Colonic mucosa (tissue), 4 donors: ENCODE measurements at regions not wholly inside any gene's neighbourhood (a gene's known extent, or its start where the extent isn't known, plus 50 kb on each side); places are given as distances from the start of the nearest gene placed in this dataset.

Experiments
- DNase-seq: peaks from one replicate; pipeline ENCODE4 v3.0.0-alpha.2; 2020
- H3K27ac ChIP-seq: fragments of 200-600 bp; one replicate; pipeline ENCODE4 v1.8.0; 2021
- H3K27me3 ChIP-seq: fragments of 200-600 bp; one replicate; pipeline ENCODE4 v1.8.0; 2021
- H3K36me3 ChIP-seq: fragments of 200-600 bp; one replicate; pipeline ENCODE4 v1.8.0; 2021
- H3K4me1 ChIP-seq: fragments of 200-600 bp; one replicate; pipeline ENCODE4 v1.8.0; 2021; ENCODE audit warnings: mild to moderate bottlenecking
- H3K4me3 ChIP-seq: fragments of 200-600 bp; one replicate; pipeline ENCODE4 v1.8.0; 2021
- H3K9ac ChIP-seq, 2 donors: one replicate each; pipeline ENCODE4 v1.7.0; 2013; ENCODE audit warnings: control low read depth in 2 of 2, low read depth in 2 of 2, low read length in 2 of 2
- H3K9me3 ChIP-seq: fragments of 200-600 bp; one replicate; pipeline ENCODE4 v1.8.0; 2021
- intact Hi-C: fragments of 100-400 bp; cut with DNase I; formaldehyde crosslinking; loops from one replicate; pipeline ENCODE4 v1.14.1; 2022
- TF ChIP-seq, protein P1 (sequence below): fragments of 200-600 bp; IDR thresholded peaks from one replicate; pipeline ENCODE4 v1.8.0; 2022; ENCODE audit warnings: antibody characterized with exemption, mild to moderate bottlenecking
- donor health status: healthy.
- donor health status: DM: no; HTN: no; CAD: no.
- donor health status: DM: no; HTN: no; CAD: no.

DNA sequence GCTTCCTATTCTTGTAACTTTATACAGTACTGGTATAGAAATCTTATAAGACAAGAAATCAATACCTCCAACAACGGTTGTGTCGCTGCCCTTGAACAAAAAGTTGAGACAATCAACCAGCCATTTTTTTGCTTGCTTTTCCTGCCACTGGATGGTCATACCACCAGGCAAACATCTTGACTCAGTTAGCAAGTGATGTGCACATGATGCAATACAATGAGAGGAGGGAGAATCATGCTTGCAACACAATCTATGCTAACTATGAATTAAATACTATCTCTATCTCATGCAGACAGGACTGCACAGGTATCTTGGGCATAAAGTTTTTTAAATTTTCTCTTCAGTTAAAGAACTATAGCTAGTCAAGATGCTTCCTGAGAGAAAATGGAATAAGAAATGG lies 877.7 kb upstream of the CITED2 start:
- TF ChIP-seq, protein P1, sequence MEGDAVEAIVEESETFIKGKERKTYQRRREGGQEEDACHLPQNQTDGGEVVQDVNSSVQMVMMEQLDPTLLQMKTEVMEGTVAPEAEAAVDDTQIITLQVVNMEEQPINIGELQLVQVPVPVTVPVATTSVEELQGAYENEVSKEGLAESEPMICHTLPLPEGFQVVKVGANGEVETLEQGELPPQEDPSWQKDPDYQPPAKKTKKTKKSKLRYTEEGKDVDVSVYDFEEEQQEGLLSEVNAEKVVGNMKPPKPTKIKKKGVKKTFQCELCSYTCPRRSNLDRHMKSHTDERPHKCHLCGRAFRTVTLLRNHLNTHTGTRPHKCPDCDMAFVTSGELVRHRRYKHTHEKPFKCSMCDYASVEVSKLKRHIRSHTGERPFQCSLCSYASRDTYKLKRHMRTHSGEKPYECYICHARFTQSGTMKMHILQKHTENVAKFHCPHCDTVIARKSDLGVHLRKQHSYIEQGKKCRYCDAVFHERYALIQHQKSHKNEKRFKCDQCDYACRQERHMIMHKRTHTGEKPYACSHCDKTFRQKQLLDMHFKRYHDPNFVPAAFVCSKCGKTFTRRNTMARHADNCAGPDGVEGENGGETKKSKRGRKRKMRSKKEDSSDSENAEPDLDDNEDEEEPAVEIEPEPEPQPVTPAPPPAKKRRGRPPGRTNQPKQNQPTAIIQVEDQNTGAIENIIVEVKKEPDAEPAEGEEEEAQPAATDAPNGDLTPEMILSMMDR, result no peak
- H3K27me3 ChIP-seq, result no peaks in the 10 kb centered on the region
- H3K9ac ChIP-seq, result no peak overlapping the region
- H3K36me3 ChIP-seq, result no peaks in the 10 kb centered on the region
- no peaks in the 10 kb centered on the region for H3K4me1 ChIP-seq
- intact Hi-C loops, result no loop called here
- H3K4me3 ChIP-seq, result no peak overlapping the region
- DNase-seq, result no peak
- no peak overlapping the region for H3K27ac ChIP-seq
- no peaks in the 10 kb centered on the region for H3K9me3 ChIP-seq

DNA sequence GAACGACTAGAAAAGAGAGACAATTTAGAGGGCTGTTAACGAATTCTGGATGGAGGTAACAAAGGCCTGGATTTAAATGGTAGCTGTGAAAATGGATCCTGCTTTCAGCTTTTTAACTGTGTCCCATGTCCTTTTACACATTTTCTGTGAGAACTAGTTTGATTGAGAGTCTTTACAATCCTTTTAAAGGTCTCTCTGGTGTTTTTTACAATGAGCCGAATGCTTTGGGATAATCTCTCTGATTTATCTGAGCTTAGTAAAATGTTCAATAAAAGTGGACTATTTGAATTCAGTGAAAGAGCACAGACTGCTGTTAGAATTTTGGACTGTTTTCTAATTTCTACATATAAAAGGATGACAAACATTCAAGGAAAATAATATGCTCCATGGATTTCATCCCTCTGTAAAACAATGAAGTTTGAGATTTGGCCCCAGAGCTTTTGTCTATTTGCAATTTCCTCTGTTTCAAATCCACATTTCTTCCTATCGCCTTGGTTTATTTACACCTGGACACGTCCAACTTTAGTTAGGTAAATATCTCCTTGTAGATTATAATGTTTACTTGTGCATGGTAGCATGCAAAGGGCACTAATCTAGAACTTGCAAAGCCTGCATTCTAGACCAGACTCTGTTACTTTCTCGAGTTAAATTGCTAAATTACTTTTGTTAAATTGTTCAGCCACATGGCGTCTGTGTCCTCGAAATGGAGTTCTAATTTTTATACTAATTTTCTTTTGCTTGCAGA lies 871.0 kb upstream of the CITED2 start:
- TF ChIP-seq, protein P1, result no peak
- no peaks in the 10 kb centered on the region for H3K4me1 ChIP-seq

DNA sequence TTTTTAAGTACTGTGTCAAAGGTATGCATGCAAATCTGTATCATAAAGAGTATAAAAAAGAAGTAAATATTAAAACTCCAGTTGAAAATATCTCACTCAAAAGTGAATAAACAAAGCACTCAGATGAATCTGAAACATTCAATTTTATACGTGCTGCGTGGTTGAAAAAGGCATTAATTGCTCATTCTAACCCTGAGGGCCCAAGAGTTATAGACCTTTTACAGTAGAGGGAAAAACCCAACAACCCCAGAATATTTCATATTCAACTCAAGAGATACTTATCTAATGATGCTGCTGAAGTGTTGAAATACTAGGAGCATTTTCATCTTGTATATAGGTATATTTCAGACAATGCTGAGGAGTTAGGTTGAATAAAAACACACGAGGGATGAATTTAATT lies 862.8 kb upstream of the CITED2 start:
- intact Hi-C loops, result no loop called here
- no peak overlapping the region for H3K9ac ChIP-seq
- DNase-seq, result no peak
- H3K4me3 ChIP-seq, result no peak overlapping the region
- TF ChIP-seq, protein P1, result no peak
- no peak overlapping the region for H3K27ac ChIP-seq
- H3K36me3 ChIP-seq, result no peaks in the 10 kb centered on the region
- no peaks in the 10 kb centered on the region for H3K27me3 ChIP-seq
- H3K4me1 ChIP-seq, result no peaks in the 10 kb centered on the region
- no peaks in the 10 kb centered on the region for H3K9me3 ChIP-seq

More for the DNA sequence above, 871.0 kb upstream of the CITED2 start:
- intact Hi-C loops, result no loop called here
- Histone ChIP-seq H3K27me3 (no peaks in the 10 kb centered on the region), H3K9me3 (no peaks in the 10 kb centered on the region), H3K27ac (no peak overlapping the region), H3K9ac (no peak overlapping the region), H3K36me3 (no peaks in the 10 kb centered on the region), H3K4me3 (no peak overlapping the region)
- DNase-seq, result no peak

DNA sequence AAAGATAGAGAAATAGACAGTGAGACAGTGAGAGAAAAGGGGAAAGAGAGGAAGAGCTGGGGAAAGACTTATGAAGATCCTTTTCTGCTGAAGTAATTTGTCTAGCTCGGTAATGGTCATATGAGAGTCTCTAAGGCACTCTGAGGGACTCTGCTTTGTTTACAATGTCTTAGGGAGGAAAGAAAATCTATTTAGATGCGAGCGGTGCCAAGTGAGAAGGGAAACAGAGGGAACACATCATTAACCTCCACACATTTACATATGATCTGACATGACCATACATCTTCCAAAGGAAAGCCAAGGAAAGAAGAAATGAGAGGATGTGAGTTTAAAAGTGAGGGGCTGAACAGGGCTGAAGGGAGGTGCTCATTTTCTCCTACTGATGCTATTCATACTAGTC lies 862.3 kb upstream of the CITED2 start:
- no peaks in the 10 kb centered on the region for H3K36me3 ChIP-seq
- no peaks in the 10 kb centered on the region for H3K27me3 ChIP-seq
- intact Hi-C loops, result no loop called here
- H3K9ac ChIP-seq, result no peak overlapping the region
- no peak overlapping the region for H3K27ac ChIP-seq
- no peaks in the 10 kb centered on the region for H3K4me1 ChIP-seq
- H3K9me3 ChIP-seq, result no peaks in the 10 kb centered on the region
- TF ChIP-seq, protein P1, result no peak
- no peak for DNase-seq
- no peak overlapping the region for H3K4me3 ChIP-seq

DNA sequence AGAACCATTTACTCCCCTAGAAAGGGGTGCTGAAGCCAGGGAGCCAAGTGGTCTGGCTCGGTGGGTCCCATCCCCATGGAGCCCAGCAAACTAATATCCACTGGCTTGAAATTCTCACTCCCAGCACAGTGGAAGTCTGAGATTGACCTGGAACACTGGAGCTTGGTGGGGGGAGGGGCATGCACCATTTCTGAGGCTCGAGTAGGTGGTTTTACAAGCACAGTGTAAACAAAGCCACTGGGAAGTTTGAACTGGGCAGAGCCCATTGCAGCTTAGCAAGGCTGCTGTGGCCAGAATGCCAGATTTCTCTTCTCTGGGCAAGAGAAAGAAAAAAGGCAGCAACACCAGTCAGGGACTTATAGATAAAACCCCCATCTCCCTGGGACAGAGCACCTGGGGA lies 855.8 kb upstream of the CITED2 start:
- Histone ChIP-seq H3K27me3 (no peaks in the 10 kb centered on the region), H3K4me3 (no peak overlapping the region), H3K4me1 (no peaks in the 10 kb centered on the region), H3K9ac (no peak overlapping the region), H3K9me3 (no peaks in the 10 kb centered on the region), H3K36me3 (no peaks in the 10 kb centered on the region), H3K27ac (no peak overlapping the region)
- TF ChIP-seq, protein P1, result no peak
- intact Hi-C loops, result no loop called here
- peak; percentile 70 for DNase-seq
